ENCODE measurements at regions not wholly inside any gene's neighbourhood (a gene's known extent, or its start where the extent isn't known, plus 50 kb on each side); places are given as distances from the start of the nearest gene placed in this dataset.
"Not testable (repeated sequence)": the region's sequence is repeated elsewhere in the genome, so short reads cannot be mapped to it uniquely, and the experiment has no call there.

GRCh38 chr20:17872959-17873358, 95.6 kb downstream of the SNX5 start:
- no peak for DNase-seq

GRCh38 chr20:17872434-17872833, 96.2 kb downstream of the SNX5 start:
- peak in 1 of 2 experiments; percentile 22 for DNase-seq

GRCh38 chr20:17871886-17872285, 96.7 kb downstream of the SNX5 start:
- DNase-seq = peak; percentile 77 to 86

GRCh38 chr20:17871181-17871580, 97.4 kb downstream of the SNX5 start:
- DNase-seq = no peak

- DNase-seq = no peak
Measured at GRCh38 chr20:17870086-17870740, 98.4 kb downstream of the SNX5 start.

GRCh38 chr20:17869295-17869994, 99.1 kb downstream of the SNX5 start:
- DNase-seq = no peak

GRCh38 chr20:17868700-17869231, 99.8 kb downstream of the SNX5 start:
- no peak for DNase-seq

DNA sequence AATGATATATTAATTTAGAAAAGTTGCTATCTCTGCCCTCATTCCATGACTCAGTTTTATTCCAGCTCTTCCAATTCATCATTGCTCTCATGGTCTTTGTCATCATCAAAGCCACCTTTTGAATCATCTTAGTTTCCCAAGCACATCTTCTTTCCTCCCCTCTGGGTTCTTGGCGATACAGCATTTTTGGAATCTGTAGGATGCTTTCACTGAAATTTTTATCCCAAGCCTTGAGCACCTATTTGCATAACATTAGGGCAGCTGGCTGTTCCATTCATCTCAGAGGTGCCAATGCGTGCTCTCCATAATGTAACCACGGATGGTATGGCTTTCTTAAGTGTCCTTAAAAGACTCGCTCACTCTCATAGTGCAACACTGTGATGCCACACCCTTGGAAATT, 100.4 kb downstream of the SNX5 start:
- no peak for DNase-seq

- DNase-seq = no peak
Measured at GRCh38 chr20:17867131-17867925, 101.3 kb downstream of the SNX5 start.

GRCh38 chr20:17866234-17867001, 102.2 kb downstream of the SNX5 start:
- DNase-seq = no peak

GRCh38 chr20:17863577-17864292, 104.9 kb downstream of the SNX5 start:
- DNase-seq = no peak

- no peak for DNase-seq
Measured at GRCh38 chr20:17863209-17863576, 105.4 kb downstream of the SNX5 start.

- no peak for DNase-seq
Measured at GRCh38 chr20:17862171-17862570, 106.4 kb downstream of the SNX5 start.

DNA sequence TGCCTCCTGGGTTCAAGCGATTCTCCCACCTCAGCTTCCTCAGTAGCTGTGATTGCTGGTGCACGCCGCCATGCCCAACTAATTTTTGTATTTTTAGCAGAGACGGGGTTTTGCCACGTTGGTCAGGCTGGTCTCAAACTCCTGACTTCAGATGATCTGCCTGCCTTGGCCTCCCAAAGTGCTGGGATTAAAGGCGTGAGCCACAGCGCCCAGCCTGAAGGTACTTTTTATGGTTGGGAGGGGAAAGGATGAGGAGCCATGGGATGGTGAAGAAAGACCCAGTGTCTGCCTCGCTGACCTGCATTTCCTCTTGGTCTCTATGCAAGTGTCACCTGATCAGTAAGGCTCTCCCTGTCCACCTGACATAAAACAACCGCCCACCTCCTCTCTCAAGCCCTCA, 107.0 kb downstream of the SNX5 start:
- not testable (repeated sequence) for DNase-seq

- DNase-seq = no peak
Measured at GRCh38 chr20:17860301-17861197, 108.0 kb downstream of the SNX5 start.

- DNase-seq = no peak
Measured at GRCh38 chr20:17859616-17860232, 108.9 kb downstream of the SNX5 start.

DNA sequence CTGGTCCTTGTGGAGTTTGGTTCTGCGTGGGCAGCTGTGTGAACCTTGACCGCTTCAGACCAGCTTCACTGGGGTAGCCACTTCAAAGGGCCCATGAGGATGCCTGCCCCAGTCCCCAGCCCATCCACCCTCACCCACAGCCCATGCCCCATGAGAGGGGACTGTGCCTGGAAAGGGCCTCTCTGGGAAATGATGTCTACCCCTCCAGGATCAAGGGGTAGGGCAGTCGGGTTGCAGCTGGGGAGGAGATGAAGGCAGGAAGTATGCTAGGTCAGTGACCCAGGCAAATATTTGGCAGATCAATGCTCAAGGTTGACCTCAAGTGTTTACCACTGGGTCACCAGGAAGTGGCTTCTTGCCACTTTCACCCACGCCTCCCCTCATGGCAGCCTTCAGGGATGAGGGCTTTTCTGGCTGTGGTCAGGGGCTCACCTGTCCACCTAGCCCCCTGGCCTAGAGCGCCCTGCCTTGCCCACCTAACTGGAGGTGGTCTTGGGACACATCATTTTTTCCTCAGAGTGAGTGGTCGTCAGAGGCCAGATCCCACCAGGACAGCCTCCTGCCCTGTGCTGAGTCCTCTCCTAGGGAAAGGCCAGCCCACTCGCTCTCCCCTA, 109.5 kb downstream of the SNX5 start:
- no peak for DNase-seq

DNA sequence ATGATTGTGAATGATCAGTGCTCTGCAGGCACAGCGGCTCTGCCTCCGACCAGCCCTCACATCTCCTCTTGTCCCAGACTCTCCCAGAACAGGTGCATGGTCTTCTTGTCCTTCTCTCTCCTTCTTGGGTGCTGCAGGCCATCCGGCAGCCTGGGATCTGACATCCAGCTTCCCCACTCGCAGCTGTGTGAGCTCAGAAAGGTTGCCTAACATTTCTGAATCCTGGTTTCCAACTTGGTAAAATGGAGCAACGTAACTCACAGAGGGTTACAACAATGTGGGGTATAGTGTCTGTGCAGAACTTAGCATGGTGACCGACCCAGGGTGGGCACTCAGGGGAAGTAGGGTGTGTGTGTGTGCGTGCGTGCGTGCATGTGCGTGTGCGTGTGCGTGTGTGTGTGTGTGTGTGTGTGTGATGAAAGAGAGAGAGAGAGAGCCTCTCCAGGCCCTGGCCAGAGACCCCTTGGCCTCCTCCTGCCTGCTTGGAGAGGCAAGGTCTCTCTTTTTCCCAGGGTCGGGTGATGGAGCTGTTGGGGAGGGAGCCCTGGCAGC, 110.1 kb downstream of the SNX5 start:
- DNase-seq = no peak

GRCh38 chr20:17857639-17858449, 110.8 kb downstream of the SNX5 start:
- DNase-seq = no peak

All from Kasumi-1 (cell line).